GM23338 (cell line): ENCODE measurements at regions not wholly inside any gene's neighbourhood (a gene's known extent, or its start where the extent isn't known, plus 50 kb on each side); places are given as distances from the start of the nearest gene placed in this dataset.
A peak's percentile ranks its signal among the peaks of the same experiment; 100 is the strongest.

Experiments used
- ATAC-seq: fragments of 200-7000 bp; cut with Tn5 transposase; 3 replicates; pipeline ENCODE4 v1.9.1; 2020
- DNase-seq: peaks from one replicate; pipeline ENCODE4 v3.0.0-alpha.2; 2015; ENCODE audit warnings: low spot score
- H2AFZ ChIP-seq: fragments of 200-600 bp; sonication (generic); 2 replicates; pipeline ENCODE4 v1.8.0; 2016; ENCODE audit warnings: antibody characterized with exemption, mild to moderate bottlenecking, moderate library complexity
- H3F3A ChIP-seq: fragments of 200-600 bp; sonication (generic); replicated peaks from 2 replicates; pipeline ENCODE4 v1.8.0; 2017; ENCODE audit warnings: antibody characterized with exemption, mixed run types, low read depth
- H3K27ac ChIP-seq: fragments of 200-600 bp; sonication (generic); 2 replicates; pipeline ENCODE4 v1.6.1; 2016; ENCODE audit warnings: low read depth
- H3K27me3 ChIP-seq: fragments of 200-600 bp; sonication (generic); 2 replicates; pipeline ENCODE4 v1.8.0; 2016; ENCODE audit warnings: mild to moderate bottlenecking, mixed run types, moderate library complexity; ENCODE audit not compliant: insufficient read depth
- H3K36me3 ChIP-seq: fragments of 200-600 bp; sonication (generic); 2 replicates; pipeline ENCODE4 v1.8.0; 2016; ENCODE audit warnings: mild to moderate bottlenecking; ENCODE audit not compliant: insufficient read depth
- H3K4me1 ChIP-seq: fragments of 200-600 bp; sonication (generic); 2 replicates; pipeline ENCODE4 v1.8.0; 2016; ENCODE audit warnings: mild to moderate bottlenecking, moderate library complexity; ENCODE audit not compliant: insufficient read depth
- H3K4me2 ChIP-seq: fragments of 200-600 bp; sonication (generic); 2 replicates; pipeline ENCODE4 v1.7.1; 2017; ENCODE audit warnings: mixed run types
- H3K4me3 ChIP-seq: fragments of 200-600 bp; sonication (generic); 2 replicates; pipeline ENCODE4 v1.6.1; 2016; ENCODE audit warnings: mixed run types
- H3K79me2 ChIP-seq: fragments of 200-600 bp; sonication (generic); replicated peaks from 2 replicates; pipeline ENCODE4 v1.8.0; 2017; ENCODE audit warnings: mild to moderate bottlenecking; ENCODE audit not compliant: insufficient read depth
- H3K9me2 ChIP-seq: fragments of 200-600 bp; sonication (generic); 2 replicates; pipeline ENCODE4 v1.8.0; 2017; ENCODE audit not compliant: insufficient read depth
- H4K20me1 ChIP-seq: fragments of 200-600 bp; sonication (generic); replicated peaks from 2 replicates; pipeline ENCODE4 v1.8.0; 2017; ENCODE audit warnings: mild to moderate bottlenecking; ENCODE audit not compliant: insufficient read depth
- H3K27ac Mint-ChIP-seq: 2 replicates; pipeline ENCODE4 v1.8.0; 2020; ENCODE audit warnings: inconsistent platforms, mild to moderate bottlenecking, moderate library complexity, mixed read lengths
- H3K27me3 Mint-ChIP-seq: 3 replicates; pipeline ENCODE4 v1.8.0; 2022; ENCODE audit warnings: low read depth, mild to moderate bottlenecking, moderate library complexity, mixed read lengths, inconsistent platforms; ENCODE audit not compliant: insufficient read depth, poor library complexity
- H3K36me3 Mint-ChIP-seq: 3 replicates; pipeline ENCODE4 v1.8.0; 2021; ENCODE audit warnings: low read depth, mild to moderate bottlenecking, inconsistent platforms, moderate library complexity, mixed read lengths
- H3K4me1 Mint-ChIP-seq: 3 replicates; pipeline ENCODE4 v1.8.0; 2020; ENCODE audit warnings: mild to moderate bottlenecking, inconsistent platforms, mixed read lengths
- H3K4me3 Mint-ChIP-seq: 3 replicates; pipeline ENCODE4 v1.8.0; 2021; ENCODE audit warnings: moderate library complexity, mild to moderate bottlenecking, inconsistent platforms, mixed read lengths
- H3K9me3 Mint-ChIP-seq: 3 replicates; pipeline ENCODE4 v1.8.0; 2020; ENCODE audit warnings: moderate library complexity, mild to moderate bottlenecking, inconsistent platforms, mixed read lengths
- CREB1 ChIP-seq: fragments of 250-450 bp; sonication (Bioruptor Pico); IDR thresholded peaks from 2 replicates; pipeline ENCODE4 v1.5.0; 2020; ENCODE audit warnings: low read depth, mild to moderate bottlenecking, moderate library complexity
- CTCF ChIP-seq, 2 experiments: fragments of 200-600 bp in 1 of 2; sonication (generic) in 1 of 2; conservative IDR thresholded peaks; 2 replicates each; pipeline versions ENCODE4 v1.5.1 to v1.6.1; 2016 to 2017; ENCODE audit warnings: antibody characterized with exemption in 2 of 2, low read depth in 2 of 2, mild to moderate bottlenecking in 2 of 2, moderate library complexity in 1 of 2
- EZH2phosphoT487 ChIP-seq: fragments of 200-600 bp; sonication (generic); IDR thresholded peaks from one replicate; pipeline ENCODE4 v1.8.1; 2018; ENCODE audit warnings: antibody characterized with exemption; ENCODE audit not compliant: unreplicated experiment
- NANOG ChIP-seq: IDR thresholded peaks from 2 replicates; pipeline ENCODE4 v1.6.1; 2016; ENCODE audit warnings: antibody characterized with exemption, borderline replicate concordance
- REST ChIP-seq: IDR thresholded peaks from one replicate; pipeline ENCODE4 v1.6.1; 2018; ENCODE audit warnings: antibody characterized with exemption; ENCODE audit not compliant: unreplicated experiment
- ZNF462 ChIP-seq: fragments of 250-450 bp; sonication (Bioruptor Pico); IDR thresholded peaks from 2 replicates; pipeline ENCODE4 v1.5.0; 2020; ENCODE audit warnings: mild to moderate bottlenecking, moderate library complexity

- peak; percentile 56 for DNase-seq
- no peaks in the 10 kb centered on the region; the same call in 1 of the 2 replicates for H3K9me2 ChIP-seq
- H3K4me1 ChIP-seq = peaks cover 29% of the 10 kb centered on the region
- no peaks in the 10 kb centered on the region for H4K20me1 ChIP-seq
- peak overlapping the region; percentile 60; the same call in 1 of the 2 replicates for H3K27ac Mint-ChIP-seq
- H3K36me3 ChIP-seq = no peaks in the 10 kb centered on the region
- H3K27ac ChIP-seq = no peak overlapping the region
- H3K4me1 Mint-ChIP-seq = peaks cover 32% of the 10 kb centered on the region
- no peaks in the 10 kb centered on the region for H3K79me2 ChIP-seq
- H3K27me3 ChIP-seq = no peaks in the 10 kb centered on the region
- no peaks in the 10 kb centered on the region for H3K9me3 Mint-ChIP-seq
- peak; percentile 96 for ATAC-seq
- H3K27me3 Mint-ChIP-seq = peaks cover 1% of the 10 kb centered on the region
- no peaks in the 10 kb centered on the region for H3F3A ChIP-seq
- H3K4me3 ChIP-seq = no peak overlapping the region
- no peak overlapping the region for H3K4me3 Mint-ChIP-seq
- no peak overlapping the region for H2AFZ ChIP-seq
- H3K36me3 Mint-ChIP-seq = no peaks in the 10 kb centered on the region; the same call in 1 of the 3 replicates
- TF ChIP-seq NANOG = no peak
- TF ChIP-seq REST = no peak
- TF ChIP-seq EZH2phosphoT487 = no peak
- 0 out of 2 replicates have a peak overlapping the region, but pooled peaks have one; percentile 3 for H3K4me2 ChIP-seq
These were observed 101.5 kb upstream of the ADGRL2 start for GRCh38 chr1:81699234-81699633.

- Mint-ChIP-seq H3K9me3 (no peaks in the 10 kb centered on the region), H3K4me3 (no peak overlapping the region), H3K27ac (no peak overlapping the region), H3K27me3 (no peaks in the 10 kb centered on the region), H3K4me1 (peaks cover 18% of the 10 kb centered on the region), H3K36me3 (no peaks in the 10 kb centered on the region; the same call in 1 of the 3 replicates)
- no peak overlapping the region for H3K4me2 ChIP-seq
- no peaks in the 10 kb centered on the region for H3K27me3 ChIP-seq
- H4K20me1 ChIP-seq = no peaks in the 10 kb centered on the region
- peaks cover 15% of the 10 kb centered on the region for H3K4me1 ChIP-seq
- DNase-seq = no peak
- H3K4me3 ChIP-seq = no peak overlapping the region
- no peaks in the 10 kb centered on the region for H3K9me2 ChIP-seq
- no peak for ATAC-seq
- H2AFZ ChIP-seq = no peak overlapping the region
- no peak overlapping the region for H3K27ac ChIP-seq
- no peaks in the 10 kb centered on the region for H3K36me3 ChIP-seq
- no peak for TF ChIP-seq CTCF (conservative IDR thresholded peaks at IDR 0.05; ENCODE audit: low read depth in 2 of 2)
- no peak for TF ChIP-seq CREB1
- no peak for TF ChIP-seq ZNF462 (CRISPR knock-in tag)
- no peak for TF ChIP-seq NANOG
- TF ChIP-seq EZH2phosphoT487 = no peak
- H3K79me2 ChIP-seq = no peaks in the 10 kb centered on the region
- H3F3A ChIP-seq = no peaks in the 10 kb centered on the region
These were observed 105.0 kb upstream of the ADGRL2 start for GRCh38 chr1:81695741-81696140.
